ENCODE measurements at regions not wholly inside any gene's neighbourhood (a gene's known extent, or its start where the extent isn't known, plus 50 kb on each side); places are given as distances from the start of the nearest gene placed in this dataset.
A peak's percentile ranks its signal among the peaks of the same experiment; 100 is the strongest.

DNA sequence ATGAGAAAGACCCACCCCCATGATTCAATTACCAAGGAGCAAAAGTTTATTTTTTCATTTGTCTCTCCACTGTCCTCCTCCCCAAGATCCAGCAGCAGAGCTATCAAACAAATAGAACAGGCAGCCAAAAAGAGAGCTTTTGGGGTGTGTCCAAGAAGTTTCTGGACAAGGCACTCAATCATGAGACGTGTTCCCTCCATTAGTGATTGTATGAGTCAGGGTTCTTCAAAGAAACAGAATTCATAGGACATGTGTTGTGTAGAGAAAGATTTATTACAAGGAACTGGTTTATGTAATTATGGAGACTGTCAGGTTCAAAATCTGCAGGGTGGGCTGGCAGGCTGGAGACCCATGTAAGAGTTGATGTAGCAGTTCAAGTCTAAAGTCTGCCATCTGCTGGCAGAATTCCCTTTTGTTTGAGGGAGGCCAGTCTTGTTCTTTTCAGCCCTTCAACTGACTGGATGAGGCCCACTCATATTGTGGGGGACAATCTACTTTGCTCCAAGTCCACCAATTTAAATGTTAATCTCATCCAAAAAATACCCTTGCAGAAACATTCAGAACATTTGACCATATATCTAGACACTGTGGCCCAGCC lies 248.1 kb upstream of the OPRM1 start (continued):
- peak; percentile 65; the same call in 1 of the 2 replicates for TF ChIP-seq PATZ1 (CRISPR knock-in tag; IDR thresholded peaks at IDR 0.05; ENCODE audit: borderline replicate concordance)
- TF ChIP-seq POU6F1 (CRISPR knock-in tag; IDR thresholded peaks at IDR 0.05; ENCODE audit: borderline replicate concordance, low read depth): no peak

GRCh38 chr6:153790048-153790447 lies 249.0 kb upstream of the OPRM1 start:
- TF ChIP-seq TOX (CRISPR knock-in tag; IDR thresholded peaks at IDR 0.05; ENCODE audit: borderline replicate concordance): no peak
- no peak for TF ChIP-seq GLIS3 (CRISPR knock-in tag; IDR thresholded peaks at IDR 0.05)
- TF ChIP-seq ZNF70 (CRISPR knock-in tag; IDR thresholded peaks at IDR 0.05): no peak
- no peak for TF ChIP-seq ZNF8 (CRISPR knock-in tag; IDR thresholded peaks at IDR 0.05)
- TF ChIP-seq POU6F1 (CRISPR knock-in tag; IDR thresholded peaks at IDR 0.05; ENCODE audit: borderline replicate concordance, low read depth): no peak
- no peak for TF ChIP-seq TSHZ2 (CRISPR knock-in tag; IDR thresholded peaks at IDR 0.05)
- TF ChIP-seq TCF4 (CRISPR knock-in tag; IDR thresholded peaks at IDR 0.05; ENCODE audit: borderline replicate concordance): no peak
- no peak for TF ChIP-seq ZFP30 (CRISPR knock-in tag; IDR thresholded peaks at IDR 0.05)
- no peak for TF ChIP-seq ESRRG (CRISPR knock-in tag; IDR thresholded peaks at IDR 0.05)

GRCh38 chr6:153787341-153787606 lies 251.8 kb upstream of the OPRM1 start:
- TF ChIP-seq POU6F1 (CRISPR knock-in tag; IDR thresholded peaks at IDR 0.05; ENCODE audit: borderline replicate concordance, low read depth) (no peak), TOX (CRISPR knock-in tag; IDR thresholded peaks at IDR 0.05; ENCODE audit: borderline replicate concordance) (no peak), ZC3H10 (CRISPR knock-in tag; IDR thresholded peaks at IDR 0.05) (no peak), PATZ1 (CRISPR knock-in tag; IDR thresholded peaks at IDR 0.05; ENCODE audit: borderline replicate concordance) (no peak), ZFP30 (CRISPR knock-in tag; IDR thresholded peaks at IDR 0.05) (no peak), BACH2 (CRISPR knock-in tag; IDR thresholded peaks at IDR 0.05; ENCODE audit: borderline replicate concordance) (no peak), ZNF565 (CRISPR knock-in tag; conservative IDR thresholded peaks at IDR 0.05; ENCODE audit: low read depth) (no peak), ZNF8 (CRISPR knock-in tag; IDR thresholded peaks at IDR 0.05) (no peak), GLIS3 (CRISPR knock-in tag; IDR thresholded peaks at IDR 0.05) (no peak), ESRRG (CRISPR knock-in tag; IDR thresholded peaks at IDR 0.05) (no peak), ZFP3 (CRISPR knock-in tag; IDR thresholded peaks at IDR 0.05) (no peak)
- TF ChIP-seq, protein P1, sequence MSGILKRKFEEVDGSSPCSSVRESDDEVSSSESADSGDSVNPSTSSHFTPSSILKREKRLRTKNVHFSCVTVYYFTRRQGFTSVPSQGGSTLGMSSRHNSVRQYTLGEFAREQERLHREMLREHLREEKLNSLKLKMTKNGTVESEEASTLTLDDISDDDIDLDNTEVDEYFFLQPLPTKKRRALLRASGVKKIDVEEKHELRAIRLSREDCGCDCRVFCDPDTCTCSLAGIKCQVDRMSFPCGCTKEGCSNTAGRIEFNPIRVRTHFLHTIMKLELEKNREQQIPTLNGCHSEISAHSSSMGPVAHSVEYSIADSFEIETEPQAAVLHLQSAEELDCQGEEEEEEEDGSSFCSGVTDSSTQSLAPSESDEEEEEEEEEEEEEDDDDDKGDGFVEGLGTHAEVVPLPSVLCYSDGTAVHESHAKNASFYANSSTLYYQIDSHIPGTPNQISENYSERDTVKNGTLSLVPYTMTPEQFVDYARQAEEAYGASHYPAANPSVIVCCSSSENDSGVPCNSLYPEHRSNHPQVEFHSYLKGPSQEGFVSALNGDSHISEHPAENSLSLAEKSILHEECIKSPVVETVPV (CRISPR knock-in tag; IDR thresholded peaks at IDR 0.05): no peak
- ATAC-seq: no peak

More at GRCh38 chr6:153790048-153790447, 249.0 kb upstream of the OPRM1 start:
- ATAC-seq: peak; percentile 75
